ENCODE measurements at regions not wholly inside any gene's neighbourhood (a gene's known extent, or its start where the extent isn't known, plus 50 kb on each side); places are given as distances from the start of the nearest gene placed in this dataset.

GRCh38 chr18:73959352-73959751 is 188.3 kb downstream of the FBXO15 start:
- H3K4me3 ChIP-seq (ENCODE audit: low read depth in 1 of 2, low read length in 2 of 2): no peak overlapping the region
- no peaks in the 10 kb centered on the region for H3K27me3 ChIP-seq (ENCODE audit: low read depth, low read length)
- H3K36me3 ChIP-seq (ENCODE audit: control insufficient read depth in 1 of 2, insufficient read depth in 2 of 2, low read length in 2 of 2): no peaks in the 10 kb centered on the region
- H3K9me3 ChIP-seq (ENCODE audit: control insufficient read depth in 1 of 2, low read length in 2 of 2): peaks cover 0 to 2% of the 10 kb centered on the region in 2 donors
- no peak overlapping the region for H3K27ac ChIP-seq (ENCODE audit: low read length)
- H3K4me1 ChIP-seq (ENCODE audit: control insufficient read depth in 1 of 2, insufficient read depth in 2 of 2, low read length in 2 of 2): no peaks in the 10 kb centered on the region

DNA sequence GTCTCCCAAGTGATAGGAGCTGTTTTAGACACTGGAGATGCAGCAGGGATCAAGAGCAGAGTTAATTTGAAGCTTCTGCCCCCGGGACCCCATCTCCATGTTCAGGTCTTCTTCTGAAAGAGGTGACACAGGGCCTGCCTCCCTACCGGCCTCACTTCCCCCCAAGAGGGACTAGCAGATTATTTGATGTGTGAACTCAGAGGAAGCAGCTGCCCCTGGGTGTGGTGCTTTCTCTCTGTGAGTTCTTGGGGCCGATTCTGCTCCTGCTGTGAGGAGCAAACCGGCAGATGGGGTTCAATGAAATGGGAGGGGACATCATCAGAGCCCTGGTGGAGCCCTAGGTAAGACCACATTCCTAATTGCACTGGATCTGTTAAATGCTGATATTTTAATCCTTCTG is 193.4 kb downstream of the FBXO15 start:
- Histone ChIP-seq H3K4me3 (ENCODE audit: low read depth in 1 of 2, low read length in 2 of 2) (no peak overlapping the region), H3K36me3 (ENCODE audit: control insufficient read depth in 1 of 2, insufficient read depth in 2 of 2, low read length in 2 of 2) (no peaks in the 10 kb centered on the region), H3K9me3 (ENCODE audit: control insufficient read depth in 1 of 2, low read length in 2 of 2) (peaks cover 0 to 2% of the 10 kb centered on the region in 2 donors), H3K27me3 (ENCODE audit: low read depth, low read length) (no peaks in the 10 kb centered on the region), H3K4me1 (ENCODE audit: control insufficient read depth in 1 of 2, insufficient read depth in 2 of 2, low read length in 2 of 2) (no peaks in the 10 kb centered on the region), H3K27ac (ENCODE audit: low read length) (no peak overlapping the region)

DNA sequence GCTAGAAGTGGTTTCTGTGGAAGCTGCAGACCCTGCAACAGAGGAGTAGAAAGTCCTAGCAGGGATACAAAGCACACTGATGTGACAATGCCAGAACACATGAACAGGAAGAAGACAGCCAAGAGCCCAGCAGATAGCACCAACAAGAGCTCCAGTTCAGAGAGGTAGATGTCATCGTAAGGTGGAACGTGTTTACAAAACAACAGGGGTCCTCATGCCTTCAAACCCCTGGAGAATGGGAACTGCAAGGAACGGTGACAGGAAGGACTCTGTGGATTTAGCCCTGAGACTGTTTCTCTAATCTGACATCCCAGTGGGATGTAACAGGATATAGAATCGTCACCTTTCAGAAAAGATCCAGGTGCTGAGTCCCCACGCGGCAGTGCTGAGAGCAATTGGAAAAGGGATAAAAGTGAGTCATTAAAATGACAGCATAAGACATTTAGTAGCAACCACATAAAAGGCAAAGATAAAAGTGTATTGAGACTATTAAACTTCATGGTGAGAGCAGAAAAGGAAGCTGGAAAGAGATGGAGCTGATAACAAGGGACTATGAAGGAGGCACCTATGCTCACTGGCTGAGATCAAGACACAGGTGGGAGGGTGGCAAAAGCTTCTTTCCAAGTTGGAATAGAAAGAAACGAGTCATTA is 195.2 kb downstream of the FBXO15 start:
- Histone ChIP-seq H3K36me3 (ENCODE audit: control insufficient read depth in 1 of 2, insufficient read depth in 2 of 2, low read length in 2 of 2) (no peaks in the 10 kb centered on the region), H3K4me1 (ENCODE audit: control insufficient read depth in 1 of 2, insufficient read depth in 2 of 2, low read length in 2 of 2) (no peaks in the 10 kb centered on the region), H3K9me3 (ENCODE audit: control insufficient read depth in 1 of 2, low read length in 2 of 2) (peaks cover 0 to 2% of the 10 kb centered on the region in 2 donors), H3K4me3 (ENCODE audit: low read depth in 1 of 2, low read length in 2 of 2) (no peak overlapping the region), H3K27ac (ENCODE audit: low read length) (no peak overlapping the region), H3K27me3 (ENCODE audit: low read depth, low read length) (no peaks in the 10 kb centered on the region)

DNA sequence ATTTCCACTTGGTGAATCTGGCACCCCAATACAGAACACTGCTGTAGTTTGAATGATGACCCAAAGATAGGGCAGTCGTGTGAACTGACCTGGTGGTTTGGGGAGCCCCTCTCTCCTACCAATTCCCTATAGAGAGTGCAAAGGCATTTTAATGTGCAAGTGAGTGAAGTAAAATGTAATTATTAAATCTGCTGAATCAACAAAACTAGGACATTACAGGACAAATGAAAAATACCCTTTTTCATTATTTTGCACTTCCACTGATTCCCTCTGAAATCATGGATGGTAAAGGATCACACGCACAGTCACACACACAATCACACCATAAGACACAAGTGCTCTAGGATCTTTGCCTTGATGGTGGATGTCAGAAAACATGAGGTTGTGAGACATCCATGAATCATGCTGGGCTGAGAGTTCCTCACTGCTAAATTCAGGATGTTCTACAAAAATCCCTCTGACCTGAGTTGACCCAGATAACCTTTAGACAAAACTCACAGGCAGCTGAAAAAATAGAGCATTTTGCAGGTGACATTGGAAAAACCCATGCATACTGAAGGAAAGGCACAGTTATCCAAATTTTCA is 197.4 kb downstream of the FBXO15 start:
- Histone ChIP-seq H3K36me3 (ENCODE audit: control insufficient read depth in 1 of 2, insufficient read depth in 2 of 2, low read length in 2 of 2) (no peaks in the 10 kb centered on the region), H3K27ac (ENCODE audit: low read length) (no peak overlapping the region), H3K9me3 (ENCODE audit: control insufficient read depth in 1 of 2, low read length in 2 of 2) (no peaks in the 10 kb centered on the region), H3K4me1 (ENCODE audit: control insufficient read depth in 1 of 2, insufficient read depth in 2 of 2, low read length in 2 of 2) (no peaks in the 10 kb centered on the region), H3K4me3 (ENCODE audit: low read depth in 1 of 2, low read length in 2 of 2) (no peak overlapping the region), H3K27me3 (ENCODE audit: low read depth, low read length) (no peaks in the 10 kb centered on the region)

DNA sequence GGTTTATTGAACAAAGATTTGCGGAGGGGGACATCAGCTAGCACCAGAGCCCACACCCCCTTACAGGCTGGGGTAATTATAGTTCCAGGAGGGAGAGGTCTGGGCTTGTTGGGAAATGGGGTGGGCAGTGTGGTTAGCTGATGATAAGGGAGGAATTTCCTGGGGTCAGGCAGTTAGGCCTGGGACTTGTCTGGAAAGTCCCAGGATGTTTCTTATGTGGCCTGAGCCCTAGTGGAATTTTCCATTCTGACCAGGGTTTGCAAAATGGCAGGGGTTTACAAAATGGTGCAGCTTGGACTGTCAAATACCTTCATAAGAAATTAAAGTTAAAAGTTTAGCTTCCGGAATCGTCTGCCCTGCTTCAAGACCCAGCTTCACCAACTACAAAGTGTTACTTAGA is 199.1 kb downstream of the FBXO15 start:
- Histone ChIP-seq H3K27me3 (ENCODE audit: low read depth, low read length) (no peaks in the 10 kb centered on the region), H3K4me1 (ENCODE audit: control insufficient read depth in 1 of 2, insufficient read depth in 2 of 2, low read length in 2 of 2) (no peaks in the 10 kb centered on the region), H3K27ac (ENCODE audit: low read length) (no peak overlapping the region), H3K36me3 (ENCODE audit: control insufficient read depth in 1 of 2, insufficient read depth in 2 of 2, low read length in 2 of 2) (no peaks in the 10 kb centered on the region), H3K9me3 (ENCODE audit: control insufficient read depth in 1 of 2, low read length in 2 of 2) (no peaks in the 10 kb centered on the region), H3K4me3 (ENCODE audit: low read depth in 1 of 2, low read length in 2 of 2) (no peak overlapping the region)

GRCh38 chr18:73948084-73948483 is 199.6 kb downstream of the FBXO15 start:
- Histone ChIP-seq H3K27me3 (ENCODE audit: low read depth, low read length) (no peaks in the 10 kb centered on the region), H3K27ac (ENCODE audit: low read length) (no peak overlapping the region), H3K4me1 (ENCODE audit: control insufficient read depth in 1 of 2, insufficient read depth in 2 of 2, low read length in 2 of 2) (no peaks in the 10 kb centered on the region), H3K4me3 (ENCODE audit: low read depth in 1 of 2, low read length in 2 of 2) (no peak overlapping the region), H3K36me3 (ENCODE audit: control insufficient read depth in 1 of 2, insufficient read depth in 2 of 2, low read length in 2 of 2) (no peaks in the 10 kb centered on the region), H3K9me3 (ENCODE audit: control insufficient read depth in 1 of 2, low read length in 2 of 2) (no peaks in the 10 kb centered on the region)

- no peaks in the 10 kb centered on the region for H3K4me1 ChIP-seq (ENCODE audit: control insufficient read depth in 1 of 2, insufficient read depth in 2 of 2, low read length in 2 of 2)
- H3K27me3 ChIP-seq (ENCODE audit: low read depth, low read length): no peaks in the 10 kb centered on the region
- H3K36me3 ChIP-seq (ENCODE audit: control insufficient read depth in 1 of 2, insufficient read depth in 2 of 2, low read length in 2 of 2): no peaks in the 10 kb centered on the region
- H3K4me3 ChIP-seq (ENCODE audit: low read depth in 1 of 2, low read length in 2 of 2): no peak overlapping the region
- H3K27ac ChIP-seq (ENCODE audit: low read length): no peak overlapping the region
- no peaks in the 10 kb centered on the region for H3K9me3 ChIP-seq (ENCODE audit: control insufficient read depth in 1 of 2, low read length in 2 of 2)
These were observed 200.3 kb downstream of the FBXO15 start for GRCh38 chr18:73947180-73947921.

DNA sequence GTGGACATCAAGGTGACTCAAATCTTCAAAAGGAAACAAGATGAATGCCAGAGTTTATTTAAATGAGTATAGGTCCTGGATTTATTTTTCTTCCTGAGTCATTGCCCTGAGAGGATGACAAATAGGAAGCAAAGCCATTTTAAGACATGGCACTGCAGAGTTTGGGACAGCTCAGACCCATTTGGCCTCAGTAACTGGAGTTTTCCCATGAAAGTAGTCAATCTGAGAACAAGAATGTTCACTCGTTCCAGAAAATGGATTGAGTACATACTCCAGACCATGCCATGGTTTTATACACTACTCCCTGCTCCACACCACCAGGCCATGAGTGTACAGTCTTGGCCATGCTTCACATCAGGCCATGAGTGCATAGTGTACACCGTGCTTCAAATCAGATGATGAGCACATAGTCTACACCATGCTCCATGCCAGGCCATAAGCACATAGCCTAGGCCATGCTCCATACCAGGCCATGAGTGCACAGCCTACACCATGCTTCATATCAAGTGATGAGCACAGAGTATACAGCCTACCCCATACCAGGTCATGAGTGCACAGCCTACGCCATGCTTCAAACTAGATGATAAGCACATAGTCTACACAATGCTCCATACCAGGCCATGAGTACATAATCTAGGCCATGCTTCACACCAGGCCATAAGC is 202.4 kb downstream of the FBXO15 start:
- H3K27ac ChIP-seq (ENCODE audit: low read length): no peak overlapping the region
- H3K27me3 ChIP-seq (ENCODE audit: low read depth, low read length): no peaks in the 10 kb centered on the region
- no peaks in the 10 kb centered on the region for H3K36me3 ChIP-seq (ENCODE audit: control insufficient read depth in 1 of 2, insufficient read depth in 2 of 2, low read length in 2 of 2)
- no peaks in the 10 kb centered on the region for H3K9me3 ChIP-seq (ENCODE audit: control insufficient read depth in 1 of 2, low read length in 2 of 2)
- H3K4me1 ChIP-seq (ENCODE audit: control insufficient read depth in 1 of 2, insufficient read depth in 2 of 2, low read length in 2 of 2): no peaks in the 10 kb centered on the region
- H3K4me3 ChIP-seq (ENCODE audit: low read depth in 1 of 2, low read length in 2 of 2): no peak overlapping the region

DNA sequence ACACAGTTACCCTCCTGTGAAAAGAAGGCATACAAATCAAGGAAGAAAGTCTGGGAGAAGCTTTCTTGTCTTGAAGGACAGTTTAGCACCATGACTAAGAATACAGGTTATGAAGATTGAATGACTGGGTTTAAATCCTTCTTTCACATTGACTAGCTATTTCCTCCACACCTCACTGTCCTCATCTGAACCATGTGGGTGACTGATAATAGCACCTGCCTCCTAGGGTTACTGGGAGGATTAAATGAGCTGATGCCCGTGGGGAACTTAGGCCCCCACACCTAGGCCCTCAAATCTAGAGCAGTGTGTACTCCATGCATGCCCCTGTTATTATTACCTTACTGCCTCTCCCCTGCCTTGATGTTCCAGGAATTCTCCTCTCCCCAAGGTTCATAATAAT is 202.9 kb downstream of the FBXO15 start:
- H3K36me3 ChIP-seq (ENCODE audit: control insufficient read depth in 1 of 2, insufficient read depth in 2 of 2, low read length in 2 of 2): no peaks in the 10 kb centered on the region
- no peaks in the 10 kb centered on the region for H3K9me3 ChIP-seq (ENCODE audit: control insufficient read depth in 1 of 2, low read length in 2 of 2)
- H3K4me3 ChIP-seq (ENCODE audit: low read depth in 1 of 2, low read length in 2 of 2): no peak overlapping the region
- H3K27me3 ChIP-seq (ENCODE audit: low read depth, low read length): no peaks in the 10 kb centered on the region
- H3K4me1 ChIP-seq (ENCODE audit: control insufficient read depth in 1 of 2, insufficient read depth in 2 of 2, low read length in 2 of 2): no peaks in the 10 kb centered on the region
- no peak overlapping the region for H3K27ac ChIP-seq (ENCODE audit: low read length)

DNA sequence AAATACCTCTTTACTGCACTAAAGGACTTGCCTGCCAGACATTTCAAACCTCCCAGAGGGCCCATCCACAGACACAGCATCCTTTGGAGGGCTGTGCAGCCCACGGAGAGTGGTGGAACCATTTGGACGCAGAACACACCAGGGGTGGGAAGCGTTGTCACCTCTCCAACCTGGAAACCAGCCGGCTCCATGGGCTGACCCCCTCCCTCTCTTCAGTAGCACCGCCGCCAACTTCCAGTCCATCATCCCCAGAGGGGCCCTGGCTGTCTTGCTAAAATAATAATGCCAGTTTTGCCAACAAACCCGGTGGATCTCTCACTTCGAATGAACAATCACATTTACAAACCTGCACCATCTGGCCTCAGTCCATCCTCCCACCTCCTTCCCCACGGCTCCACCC is 203.9 kb downstream of the FBXO15 start:
- Histone ChIP-seq H3K27ac (ENCODE audit: low read length) (no peak overlapping the region), H3K36me3 (ENCODE audit: control insufficient read depth in 1 of 2, insufficient read depth in 2 of 2, low read length in 2 of 2) (no peaks in the 10 kb centered on the region), H3K4me1 (ENCODE audit: control insufficient read depth in 1 of 2, insufficient read depth in 2 of 2, low read length in 2 of 2) (no peaks in the 10 kb centered on the region)

GRCh38 chr18:73942956-73943355 is 204.7 kb downstream of the FBXO15 start:
- Histone ChIP-seq H3K27ac (ENCODE audit: low read length) (no peak overlapping the region), H3K4me1 (ENCODE audit: control insufficient read depth in 1 of 2, insufficient read depth in 2 of 2, low read length in 2 of 2) (no peaks in the 10 kb centered on the region), H3K36me3 (ENCODE audit: control insufficient read depth in 1 of 2, insufficient read depth in 2 of 2, low read length in 2 of 2) (no peaks in the 10 kb centered on the region), H3K4me3 (ENCODE audit: low read depth in 1 of 2, low read length in 2 of 2) (no peak overlapping the region), H3K9me3 (ENCODE audit: control insufficient read depth in 1 of 2, low read length in 2 of 2) (no peaks in the 10 kb centered on the region), H3K27me3 (ENCODE audit: low read depth, low read length) (no peaks in the 10 kb centered on the region)

More for the DNA sequence above, 203.9 kb downstream of the FBXO15 start:
- no peak overlapping the region for H3K4me3 ChIP-seq (ENCODE audit: low read depth in 1 of 2, low read length in 2 of 2)
- no peaks in the 10 kb centered on the region for H3K27me3 ChIP-seq (ENCODE audit: low read depth, low read length)
- H3K9me3 ChIP-seq (ENCODE audit: control insufficient read depth in 1 of 2, low read length in 2 of 2): no peaks in the 10 kb centered on the region
